A549 (cell line): ENCODE measurements at regions not wholly inside any gene's neighbourhood (a gene's known extent, or its start where the extent isn't known, plus 50 kb on each side); places are given as distances from the start of the nearest gene placed in this dataset.

ENCODE experiments used
- CBX2 ChIP-seq: fragments of 200-600 bp; sonication (generic); IDR thresholded peaks from 2 replicates; pipeline ENCODE4 v1.6.1; 2016; ENCODE audit warnings: low read depth, mild to moderate bottlenecking, borderline replicate concordance
- HDAC2 ChIP-seq: fragments of 200-600 bp; sonication (generic); IDR thresholded peaks from 2 replicates; pipeline ENCODE4 v1.6.1; 2016
- JUNB ChIP-seq: fragments of >200 bp; sonication (Bioruptor Twin); formaldehyde crosslinking; IDR thresholded peaks from 2 replicates; pipeline ENCODE4 v1.6.1; 2016
- KDM1A ChIP-seq: fragments of 200-600 bp; sonication (generic); IDR thresholded peaks from 2 replicates; pipeline ENCODE4 v1.6.1; 2016; ENCODE audit warnings: low read depth, mild to moderate bottlenecking
- POLR2A ChIP-seq: IDR thresholded peaks from 2 replicates; pipeline ENCODE4 v1.6.1; 2012; ENCODE audit warnings: mild to moderate bottlenecking, low read length
- SMC3 ChIP-seq: fragments of >200 bp; sonication (Bioruptor Twin); formaldehyde crosslinking; IDR thresholded peaks from 3 replicates; pipeline ENCODE4 v1.6.1; 2018; ENCODE audit warnings: inconsistent platforms
- TF ChIP-seq, protein P1 (sequence below): fragments of >200 bp; sonication (Bioruptor Twin); formaldehyde crosslinking; IDR thresholded peaks from 3 replicates; pipeline ENCODE4 v1.5.1; 2016
- TF ChIP-seq, protein P2 (sequence below): fragments of 450-650 bp; IDR thresholded peaks from 2 replicates; pipeline ENCODE4 v1.6.1; 2014; ENCODE audit warnings: antibody characterized with exemption
- TF ChIP-seq, protein P3 (sequence below): IDR thresholded peaks from 2 replicates; pipeline ENCODE4 v1.6.1; 2012

DNA sequence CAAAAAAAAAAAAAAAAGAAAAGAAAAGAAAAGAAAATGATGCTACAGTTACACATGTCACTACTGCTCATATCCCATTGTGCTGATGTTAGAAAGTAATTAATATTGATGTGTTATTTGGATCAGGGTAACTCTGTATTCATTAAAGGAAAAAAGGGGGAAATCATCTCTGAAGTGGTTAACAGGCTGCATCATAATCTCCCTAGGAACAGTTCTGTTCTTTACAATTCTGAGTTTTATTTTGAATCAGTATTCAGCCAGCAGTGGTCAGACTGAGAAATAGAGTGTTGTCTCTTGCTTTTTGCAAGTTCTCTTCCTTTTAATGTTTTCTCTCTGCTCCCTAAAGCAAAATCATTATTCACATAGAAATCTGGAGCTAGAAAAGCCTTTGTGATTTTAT, 128.6 kb upstream of the CRY1 start:
- no peak for TF ChIP-seq CBX2
- TF ChIP-seq, protein P1, sequence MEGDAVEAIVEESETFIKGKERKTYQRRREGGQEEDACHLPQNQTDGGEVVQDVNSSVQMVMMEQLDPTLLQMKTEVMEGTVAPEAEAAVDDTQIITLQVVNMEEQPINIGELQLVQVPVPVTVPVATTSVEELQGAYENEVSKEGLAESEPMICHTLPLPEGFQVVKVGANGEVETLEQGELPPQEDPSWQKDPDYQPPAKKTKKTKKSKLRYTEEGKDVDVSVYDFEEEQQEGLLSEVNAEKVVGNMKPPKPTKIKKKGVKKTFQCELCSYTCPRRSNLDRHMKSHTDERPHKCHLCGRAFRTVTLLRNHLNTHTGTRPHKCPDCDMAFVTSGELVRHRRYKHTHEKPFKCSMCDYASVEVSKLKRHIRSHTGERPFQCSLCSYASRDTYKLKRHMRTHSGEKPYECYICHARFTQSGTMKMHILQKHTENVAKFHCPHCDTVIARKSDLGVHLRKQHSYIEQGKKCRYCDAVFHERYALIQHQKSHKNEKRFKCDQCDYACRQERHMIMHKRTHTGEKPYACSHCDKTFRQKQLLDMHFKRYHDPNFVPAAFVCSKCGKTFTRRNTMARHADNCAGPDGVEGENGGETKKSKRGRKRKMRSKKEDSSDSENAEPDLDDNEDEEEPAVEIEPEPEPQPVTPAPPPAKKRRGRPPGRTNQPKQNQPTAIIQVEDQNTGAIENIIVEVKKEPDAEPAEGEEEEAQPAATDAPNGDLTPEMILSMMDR = no peak
- no peak for TF ChIP-seq SMC3
- TF ChIP-seq, protein P2, sequence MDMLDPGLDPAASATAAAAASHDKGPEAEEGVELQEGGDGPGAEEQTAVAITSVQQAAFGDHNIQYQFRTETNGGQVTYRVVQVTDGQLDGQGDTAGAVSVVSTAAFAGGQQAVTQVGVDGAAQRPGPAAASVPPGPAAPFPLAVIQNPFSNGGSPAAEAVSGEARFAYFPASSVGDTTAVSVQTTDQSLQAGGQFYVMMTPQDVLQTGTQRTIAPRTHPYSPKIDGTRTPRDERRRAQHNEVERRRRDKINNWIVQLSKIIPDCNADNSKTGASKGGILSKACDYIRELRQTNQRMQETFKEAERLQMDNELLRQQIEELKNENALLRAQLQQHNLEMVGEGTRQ = no peak
- TF ChIP-seq, protein P3, sequence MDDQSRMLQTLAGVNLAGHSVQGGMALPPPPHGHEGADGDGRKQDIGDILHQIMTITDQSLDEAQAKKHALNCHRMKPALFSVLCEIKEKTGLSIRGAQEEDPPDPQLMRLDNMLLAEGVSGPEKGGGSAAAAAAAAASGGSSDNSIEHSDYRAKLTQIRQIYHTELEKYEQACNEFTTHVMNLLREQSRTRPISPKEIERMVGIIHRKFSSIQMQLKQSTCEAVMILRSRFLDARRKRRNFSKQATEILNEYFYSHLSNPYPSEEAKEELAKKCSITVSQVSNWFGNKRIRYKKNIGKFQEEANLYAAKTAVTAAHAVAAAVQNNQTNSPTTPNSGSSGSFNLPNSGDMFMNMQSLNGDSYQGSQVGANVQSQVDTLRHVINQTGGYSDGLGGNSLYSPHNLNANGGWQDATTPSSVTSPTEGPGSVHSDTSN = no peak
- no peak for TF ChIP-seq POLR2A
- no peak for TF ChIP-seq JUNB
- TF ChIP-seq KDM1A = no peak
- no peak for TF ChIP-seq HDAC2
